GM12878 (cell line): ENCODE measurements at regions not wholly inside any gene's neighbourhood (a gene's known extent, or its start where the extent isn't known, plus 50 kb on each side); places are given as distances from the start of the nearest gene placed in this dataset.
A peak's percentile ranks its signal among the peaks of the same experiment; 100 is the strongest.

Source experiments
- ATAC-seq: fragments of 200-7000 bp; cut with Tn5 transposase; 3 replicates; pipeline ENCODE4 v1.9.1; 2020; ENCODE audit warnings: mild to moderate bottlenecking, moderate library complexity
- BruUV-seq: library from RNA; stranded (reverse); fragments of 400-500 nt; replicated peaks from 2 replicates; lab custom pipeline; 2021; lab: Mats Ljungman, UMichigan
- CTCF ChIA-PET: fragments of 300-600 bp; sonication (Branson Sonifier 250); formaldehyde crosslinking; extraction: SDS; loops from one replicate; lab custom pipeline; 2021; ENCODE audit warnings: inconsistent platforms; lab: Yijun Ruan, JAX
- POLR2A ChIA-PET: fragments of 350-600 bp; formaldehyde crosslinking; extraction: SDS; loops from one replicate; lab custom pipeline; 2021; ENCODE audit warnings: inconsistent platforms; lab: Charles Lee
- RAD21 ChIA-PET: fragments of 300-600 bp; sonication (Branson Sonifier 250); formaldehyde crosslinking; loops from one replicate; lab custom pipeline; 2023; ENCODE audit warnings: antibody characterized with exemption; ENCODE audit not compliant: unreplicated experiment; lab: Charles Lee
- SMC1A ChIA-PET: fragments of 300-600 bp; sonication (Branson Sonifier 250); formaldehyde crosslinking; loops from one replicate; lab custom pipeline; 2023; ENCODE audit not compliant: unreplicated experiment, uncharacterized antibody; lab: Charles Lee
- DNase-seq: peaks from one replicate; pipeline ENCODE4 v3.0.0-alpha.2; 2011; ENCODE audit warnings: low read depth, low spot score
- FAIRE-seq: peaks from 3 replicates; lab custom pipeline; 2011; peaks lifted over from hg19 to GRCh38; lab: Jason Lieb, UNC
- H2AFZ ChIP-seq: 2 replicates; pipeline ENCODE4 v1.6.0; 2011; ENCODE audit warnings: low read depth, low read length, control low read depth; ENCODE audit not compliant: control insufficient read depth
- H3K27ac ChIP-seq: 2 replicates; pipeline ENCODE4 v1.5.1; 2011; ENCODE audit warnings: control low read depth; ENCODE audit not compliant: control insufficient read depth, insufficient read depth
- H3K27me3 ChIP-seq, 2 experiments: replicated peaks in 1 of 2; 2 replicates each; pipeline versions ENCODE4 v1.6.0 to v1.6.1; 2011; ENCODE audit warnings: low read length in 1 of 2; ENCODE audit not compliant: control insufficient read depth in 2 of 2, insufficient read depth in 2 of 2
- H3K36me3 ChIP-seq, 2 experiments: 2 replicates each; pipeline ENCODE4 v1.5.1; 2011; ENCODE audit warnings: low read length in 1 of 2; ENCODE audit not compliant: control insufficient read depth in 2 of 2, insufficient read depth in 2 of 2
- H3K4me1 ChIP-seq: 2 replicates; pipeline ENCODE4 v1.6.1; 2011; ENCODE audit warnings: mild to moderate bottlenecking, low read length, moderate library complexity, mixed read lengths; ENCODE audit not compliant: control insufficient read depth, insufficient read depth
- H3K4me2 ChIP-seq: 2 replicates; pipeline ENCODE4 v1.6.0; 2011; ENCODE audit warnings: control low read depth; ENCODE audit not compliant: control insufficient read depth, insufficient read depth
- H3K4me3 ChIP-seq: fragments of 200-600 bp; sonication (generic); 2 replicates; pipeline ENCODE4 v1.5.1; 2016
- H3K79me2 ChIP-seq: 2 replicates; pipeline ENCODE4 v1.6.0; 2011; ENCODE audit warnings: low read length; ENCODE audit not compliant: control insufficient read depth, insufficient read depth
- H3K9ac ChIP-seq: 2 replicates; pipeline ENCODE4 v1.8.0; 2011; ENCODE audit warnings: low read length, control low read depth, mixed read lengths; ENCODE audit not compliant: control insufficient read depth, insufficient read depth
- H3K9me3 ChIP-seq: replicated peaks from 3 replicates; pipeline ENCODE4 v1.5.1; 2011; ENCODE audit warnings: mild to moderate bottlenecking, low read length; ENCODE audit not compliant: control insufficient read depth, insufficient read depth
- H4K20me1 ChIP-seq: 2 replicates; pipeline ENCODE4 v1.6.0; 2011; ENCODE audit not compliant: control insufficient read depth, insufficient read depth
- ATF7 ChIP-seq: fragments of 450-650 bp; IDR thresholded peaks from 2 replicates; pipeline ENCODE4 v1.6.1; 2016; ENCODE audit warnings: low read depth, mild to moderate bottlenecking
- BACH1 ChIP-seq: fragments of 450-650 bp; IDR thresholded peaks from 2 replicates; pipeline ENCODE4 v1.6.1; 2017; ENCODE audit warnings: mild to moderate bottlenecking, borderline replicate concordance
- CBX5 ChIP-seq: sonication (generic); IDR thresholded peaks from 2 replicates; pipeline ENCODE4 v1.6.1; 2016; ENCODE audit warnings: low read depth, moderate library complexity, mild to moderate bottlenecking, inconsistent platforms
- CEBPB ChIP-seq, 2 experiments: fragments of 150-350 bp in 1 of 2; IDR thresholded peaks; 2 replicates each; pipeline ENCODE4 v1.6.1; 2012 to 2014; ENCODE audit warnings: low read depth in 2 of 2, low read length in 2 of 2, borderline replicate concordance in 1 of 2, inconsistent platforms in 1 of 2
- EP300 ChIP-seq, 2 experiments: fragments of 150-350 bp in 1 of 2; IDR thresholded peaks; 2 replicates each; pipeline ENCODE4 v1.6.1; 2011 to 2012; ENCODE audit warnings: low read depth in 2 of 2, low read length in 2 of 2, borderline replicate concordance in 1 of 2, improper control_type of control experiment in 1 of 2, inconsistent platforms in 1 of 2; ENCODE audit not compliant: control insufficient read depth in 1 of 2
- ETV6 ChIP-seq, 2 experiments: fragments of 450-650 bp in 1 of 2; IDR thresholded peaks in 1 of 2; conservative IDR thresholded peaks in 1 of 2; 2 replicates each; pipeline ENCODE4 v1.6.1; 2014; ENCODE audit warnings: antibody characterized with exemption in 1 of 2, borderline replicate concordance in 1 of 2, low read depth in 1 of 2, mild to moderate bottlenecking in 1 of 2, moderate library complexity in 1 of 2
- HCFC1 ChIP-seq: fragments of 150-350 bp; IDR thresholded peaks from 2 replicates; pipeline ENCODE4 v1.6.1; 2014; ENCODE audit warnings: low read length
- JUNB ChIP-seq: IDR thresholded peaks from 2 replicates; pipeline ENCODE4 v1.6.1; 2016; ENCODE audit warnings: antibody characterized with exemption, mild to moderate bottlenecking
- MTA2 ChIP-seq: fragments of 450-650 bp; IDR thresholded peaks from 2 replicates; pipeline ENCODE4 v1.6.1; 2016; ENCODE audit warnings: low read depth, mild to moderate bottlenecking, moderate library complexity
- NFIC ChIP-seq: IDR thresholded peaks from 2 replicates; pipeline ENCODE4 v1.6.1; 2012; ENCODE audit warnings: low read depth, mild to moderate bottlenecking, inconsistent platforms, low read length, moderate library complexity
- NFXL1 ChIP-seq: fragments of 450-650 bp; IDR thresholded peaks from 2 replicates; pipeline ENCODE4 v1.6.1; 2017; ENCODE audit warnings: antibody characterized with exemption, mild to moderate bottlenecking, borderline replicate concordance
- NFYB ChIP-seq: IDR thresholded peaks from 2 replicates; pipeline ENCODE4 v1.6.1; 2011; ENCODE audit warnings: low read depth, mild to moderate bottlenecking, low read length, improper control_type of control experiment, moderate library complexity; ENCODE audit not compliant: insufficient read depth
- RAD21 ChIP-seq: IDR thresholded peaks from 2 replicates; pipeline ENCODE4 v1.6.1; 2011; ENCODE audit warnings: mild to moderate bottlenecking, low read depth, low read length, moderate library complexity; ENCODE audit not compliant: insufficient read depth
- RB1 ChIP-seq: fragments of 450-650 bp; formaldehyde crosslinking; IDR thresholded peaks from 2 replicates; pipeline ENCODE4 v1.6.1; 2017; ENCODE audit warnings: mild to moderate bottlenecking, borderline replicate concordance
- TARDBP ChIP-seq: IDR thresholded peaks from 2 replicates; pipeline ENCODE4 v1.6.1; 2016; ENCODE audit warnings: borderline replicate concordance
- ZNF207 ChIP-seq: fragments of 450-650 bp; IDR thresholded peaks from 2 replicates; pipeline ENCODE4 v1.6.1; 2014; ENCODE audit warnings: antibody characterized with exemption, mild to moderate bottlenecking, borderline replicate concordance
- ZNF384 ChIP-seq: IDR thresholded peaks from 2 replicates; pipeline ENCODE4 v1.6.1; 2012; ENCODE audit warnings: low read depth, mild to moderate bottlenecking, low read length, improper control_type of control experiment, borderline replicate concordance
- WGBS: methylation state at CpG from one replicate; pipeline ENCODE4 v1.1.6; 2016; ENCODE audit warnings: low lambda C conversion rate; ENCODE audit not compliant: insufficient replicate concordance, insufficient coverage; ENCODE audit errors: missing lambda C conversion rate; 5-methylcytosine and 5-hydroxymethylcytosine counted together
- in situ Hi-C: fragments of 300-500 bp; cut with MboI; formaldehyde crosslinking; loops from 9 replicates; pipeline ENCODE4 v1.14.3; 2018; ENCODE audit warnings: mixed read lengths
- intact Hi-C: fragments of 100-400 bp; cut with micrococcal nuclease; formaldehyde crosslinking; loops from one replicate; pipeline ENCODE4 v1.14.2; 2022; ENCODE audit not compliant: unreplicated experiment
- TF ChIP-seq, protein P1 (sequence below): fragments of 150-350 bp; IDR thresholded peaks from 2 replicates; pipeline ENCODE4 v1.6.1; 2014; ENCODE audit warnings: mild to moderate bottlenecking, low read depth, low read length
- TF ChIP-seq, protein P2 (sequence below): fragments of 450-650 bp; formaldehyde crosslinking; IDR thresholded peaks from 2 replicates; pipeline ENCODE4 v1.5.0; 2022; ENCODE audit warnings: mild to moderate bottlenecking, missing genetic modification characterization

DNA sequence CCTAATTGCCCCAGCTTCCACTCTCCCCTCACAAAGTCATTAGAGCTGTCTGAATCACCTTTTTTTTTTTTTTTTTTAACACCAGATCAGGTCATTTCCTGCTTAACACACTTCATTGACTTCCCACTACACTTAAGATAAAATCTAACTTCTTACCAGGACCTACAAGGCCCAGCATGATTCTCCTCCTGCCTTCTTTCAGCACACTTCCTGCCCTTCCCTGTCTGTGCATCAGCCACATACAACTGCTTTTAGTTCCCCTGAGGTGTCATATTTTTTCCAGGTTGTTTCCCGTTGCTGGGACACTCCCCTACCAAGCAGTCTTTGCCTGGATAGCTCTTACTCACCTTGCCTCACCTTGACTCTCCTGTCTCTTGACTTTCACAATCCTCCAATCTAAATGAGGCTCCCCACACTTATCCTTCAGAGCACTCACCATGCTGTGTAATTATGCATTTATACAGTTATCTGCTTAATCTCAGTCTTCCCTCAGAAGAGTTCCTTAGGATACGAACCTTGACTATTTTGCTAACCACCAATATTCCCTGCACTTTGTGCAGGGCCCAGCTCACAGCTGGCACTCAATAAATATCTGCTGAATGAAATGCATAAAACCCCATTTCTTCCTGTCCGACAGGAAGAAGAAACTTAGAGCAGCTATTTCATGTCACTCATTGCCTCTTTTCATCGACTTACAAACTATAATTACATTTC lies 96.6 kb upstream of the AKIP1 start:
- FAIRE-seq (no peak), ATAC-seq (peak; percentile 38), DNase-seq (no peak)
- ChIA-PET POLR2A (interaction anchor here (0.6 to 1.1 kb wide), 6 partner anchors 16 to 1407 kb away, joined by 3 to 7 read pairs (median 3); no protein-coding TSS in a partner anchor), CTCF (interaction anchor here (0.6 to 4.4 kb wide), 23 partner anchors 11 to 777 kb away, joined by 3 to 41 read pairs (median 4); no protein-coding TSS in a partner anchor), RAD21 (interaction anchor here (0.6 to 1.5 kb wide), 6 partner anchors 18 to 247 kb away, joined by 3 to 6 read pairs (median 4); no protein-coding TSS in a partner anchor), SMC1A (interaction anchor here (0.7 to 2.2 kb wide), 12 partner anchors 11 to 247 kb away, joined by 3 to 16 read pairs (median 4); partner anchors contain the start of genes RPL27A and TRIM66)
- H3K36me3 ChIP-seq: no peaks in the 10 kb centered on the region; a peak in 1 of 4 replicates
- no TSS peak for BruUV-seq
- no peaks in the 10 kb centered on the region for H4K20me1 ChIP-seq
- H3K4me2 ChIP-seq: no peak overlapping the region
- no peaks in the 10 kb centered on the region for H3K79me2 ChIP-seq
- H3K9me3 ChIP-seq: no peaks in the 10 kb centered on the region
- WGBS: 57% methylated on average over 4 of the region's 4 CpGs
- no peak overlapping the region for H3K9ac ChIP-seq
- H3K27me3 ChIP-seq: peaks cover 0 to 2% of the 10 kb centered on the region in 2 experiments; a peak in 2 of 4 replicates
- H3K27ac ChIP-seq: no peak overlapping the region
- no peak overlapping the region for H3K4me3 ChIP-seq
- no peak overlapping the region; the same call in none of the 2 replicates for H2AFZ ChIP-seq
- in situ Hi-C loops (no loop called here), intact Hi-C loops (loop anchor here (2.0 to 10.0 kb wide), 3 partner anchors 148 to 590 kb away; partner anchors contain the start of genes STK33 and TMEM9B)
- peaks cover 4% of the 10 kb centered on the region for H3K4me1 ChIP-seq
- TF ChIP-seq HCFC1 (no peak), NFIC (0 out of 2 replicates have a peak, but pooled peaks have one; percentile 15), TARDBP (no peak), RB1 (no peak), NFYB (no peak), ATF7 (peak; percentile 39), NFXL1 (no peak), RAD21 (no peak), ZNF207 (no peak), EP300 (IDR thresholded peaks at IDR 0.05; ENCODE audit: borderline replicate concordance in 1 of 2, control insufficient read depth in 1 of 2, low read depth in 2 of 2, low read length in 2 of 2) (no peak), BACH1 (no peak), ZNF384 (peak; percentile 66; the same call in 1 of the 2 replicates), CEBPB (IDR thresholded peaks at IDR 0.05; ENCODE audit: borderline replicate concordance in 1 of 2, low read depth in 2 of 2, low read length in 2 of 2) (no peak), CBX5 (no peak), JUNB (no peak), ETV6 (conservative IDR thresholded peaks at IDR 0.05 in 1 of 2, IDR thresholded peaks at IDR 0.05 in 1 of 2; ENCODE audit: borderline replicate concordance in 1 of 2, low read depth in 1 of 2) (no peak), MTA2 (no peak)
- TF ChIP-seq, protein P1, sequence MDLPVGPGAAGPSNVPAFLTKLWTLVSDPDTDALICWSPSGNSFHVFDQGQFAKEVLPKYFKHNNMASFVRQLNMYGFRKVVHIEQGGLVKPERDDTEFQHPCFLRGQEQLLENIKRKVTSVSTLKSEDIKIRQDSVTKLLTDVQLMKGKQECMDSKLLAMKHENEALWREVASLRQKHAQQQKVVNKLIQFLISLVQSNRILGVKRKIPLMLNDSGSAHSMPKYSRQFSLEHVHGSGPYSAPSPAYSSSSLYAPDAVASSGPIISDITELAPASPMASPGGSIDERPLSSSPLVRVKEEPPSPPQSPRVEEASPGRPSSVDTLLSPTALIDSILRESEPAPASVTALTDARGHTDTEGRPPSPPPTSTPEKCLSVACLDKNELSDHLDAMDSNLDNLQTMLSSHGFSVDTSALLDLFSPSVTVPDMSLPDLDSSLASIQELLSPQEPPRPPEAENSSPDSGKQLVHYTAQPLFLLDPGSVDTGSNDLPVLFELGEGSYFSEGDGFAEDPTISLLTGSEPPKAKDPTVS: no peak
- TF ChIP-seq, protein P2, sequence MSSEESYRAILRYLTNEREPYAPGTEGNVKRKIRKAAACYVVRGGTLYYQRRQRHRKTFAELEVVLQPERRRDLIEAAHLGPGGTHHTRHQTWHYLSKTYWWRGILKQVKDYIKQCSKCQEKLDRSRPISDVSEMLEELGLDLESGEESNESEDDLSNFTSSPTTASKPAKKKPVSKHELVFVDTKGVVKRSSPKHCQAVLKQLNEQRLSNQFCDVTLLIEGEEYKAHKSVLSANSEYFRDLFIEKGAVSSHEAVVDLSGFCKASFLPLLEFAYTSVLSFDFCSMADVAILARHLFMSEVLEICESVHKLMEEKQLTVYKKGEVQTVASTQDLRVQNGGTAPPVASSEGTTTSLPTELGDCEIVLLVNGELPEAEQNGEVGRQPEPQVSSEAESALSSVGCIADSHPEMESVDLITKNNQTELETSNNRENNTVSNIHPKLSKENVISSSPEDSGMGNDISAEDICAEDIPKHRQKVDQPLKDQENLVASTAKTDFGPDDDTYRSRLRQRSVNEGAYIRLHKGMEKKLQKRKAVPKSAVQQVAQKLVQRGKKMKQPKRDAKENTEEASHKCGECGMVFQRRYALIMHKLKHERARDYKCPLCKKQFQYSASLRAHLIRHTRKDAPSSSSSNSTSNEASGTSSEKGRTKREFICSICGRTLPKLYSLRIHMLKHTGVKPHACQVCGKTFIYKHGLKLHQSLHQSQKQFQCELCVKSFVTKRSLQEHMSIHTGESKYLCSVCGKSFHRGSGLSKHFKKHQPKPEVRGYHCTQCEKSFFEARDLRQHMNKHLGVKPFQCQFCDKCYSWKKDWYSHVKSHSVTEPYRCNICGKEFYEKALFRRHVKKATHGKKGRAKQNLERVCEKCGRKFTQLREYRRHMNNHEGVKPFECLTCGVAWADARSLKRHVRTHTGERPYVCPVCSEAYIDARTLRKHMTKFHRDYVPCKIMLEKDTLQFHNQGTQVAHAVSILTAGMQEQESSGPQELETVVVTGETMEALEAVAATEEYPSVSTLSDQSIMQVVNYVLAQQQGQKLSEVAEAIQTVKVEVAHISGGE (CRISPR knock-in tag): no peak
